ENCODE measurements at regions not wholly inside any gene's neighbourhood (a gene's known extent, or its start where the extent isn't known, plus 50 kb on each side); places are given as distances from the start of the nearest gene placed in this dataset.

DNA sequence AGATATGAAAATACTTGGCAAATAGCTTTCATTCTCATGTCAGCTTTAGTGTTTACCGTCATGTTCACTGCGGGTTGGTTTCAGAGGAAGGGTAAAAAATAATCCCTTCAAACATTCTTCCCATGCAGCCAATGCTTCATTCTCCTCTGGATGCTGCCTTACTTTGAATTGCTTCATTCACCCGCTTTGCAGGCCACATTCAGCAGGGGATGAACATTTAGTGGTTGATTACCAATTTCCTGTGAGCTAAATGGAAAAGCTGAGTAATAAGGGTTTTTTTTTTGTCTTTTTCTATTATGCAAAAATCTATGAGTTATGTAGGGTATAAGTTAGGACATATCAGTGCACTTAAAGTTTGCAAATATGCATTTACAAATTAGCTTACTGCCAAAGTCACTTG lies 96.3 kb upstream of the MEF2C start:
- TF ChIP-seq, protein P1, sequence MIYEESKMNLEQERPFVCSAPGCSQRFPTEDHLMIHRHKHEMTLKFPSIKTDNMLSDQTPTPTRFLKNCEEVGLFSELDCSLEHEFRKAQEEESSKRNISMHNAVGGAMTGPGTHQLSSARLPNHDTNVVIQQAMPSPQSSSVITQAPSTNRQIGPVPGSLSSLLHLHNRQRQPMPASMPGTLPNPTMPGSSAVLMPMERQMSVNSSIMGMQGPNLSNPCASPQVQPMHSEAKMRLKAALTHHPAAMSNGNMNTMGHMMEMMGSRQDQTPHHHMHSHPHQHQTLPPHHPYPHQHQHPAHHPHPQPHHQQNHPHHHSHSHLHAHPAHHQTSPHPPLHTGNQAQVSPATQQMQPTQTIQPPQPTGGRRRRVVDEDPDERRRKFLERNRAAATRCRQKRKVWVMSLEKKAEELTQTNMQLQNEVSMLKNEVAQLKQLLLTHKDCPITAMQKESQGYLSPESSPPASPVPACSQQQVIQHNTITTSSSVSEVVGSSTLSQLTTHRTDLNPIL (CRISPR knock-in tag; IDR thresholded peaks at IDR 0.05; ENCODE audit: low read depth): no peak
- TF ChIP-seq ISL1 (CRISPR knock-in tag; IDR thresholded peaks at IDR 0.05): no peak
- no peak for TF ChIP-seq TOX (CRISPR knock-in tag; IDR thresholded peaks at IDR 0.05; ENCODE audit: borderline replicate concordance)
- TF ChIP-seq ZC3H10 (CRISPR knock-in tag; IDR thresholded peaks at IDR 0.05): no peak
- no peak for TF ChIP-seq ZNF70 (CRISPR knock-in tag; IDR thresholded peaks at IDR 0.05)
- no peak for TF ChIP-seq RARB (CRISPR knock-in tag; IDR thresholded peaks at IDR 0.05)
- no peak for TF ChIP-seq ZNF8 (CRISPR knock-in tag; IDR thresholded peaks at IDR 0.05)
- TF ChIP-seq, protein P2, sequence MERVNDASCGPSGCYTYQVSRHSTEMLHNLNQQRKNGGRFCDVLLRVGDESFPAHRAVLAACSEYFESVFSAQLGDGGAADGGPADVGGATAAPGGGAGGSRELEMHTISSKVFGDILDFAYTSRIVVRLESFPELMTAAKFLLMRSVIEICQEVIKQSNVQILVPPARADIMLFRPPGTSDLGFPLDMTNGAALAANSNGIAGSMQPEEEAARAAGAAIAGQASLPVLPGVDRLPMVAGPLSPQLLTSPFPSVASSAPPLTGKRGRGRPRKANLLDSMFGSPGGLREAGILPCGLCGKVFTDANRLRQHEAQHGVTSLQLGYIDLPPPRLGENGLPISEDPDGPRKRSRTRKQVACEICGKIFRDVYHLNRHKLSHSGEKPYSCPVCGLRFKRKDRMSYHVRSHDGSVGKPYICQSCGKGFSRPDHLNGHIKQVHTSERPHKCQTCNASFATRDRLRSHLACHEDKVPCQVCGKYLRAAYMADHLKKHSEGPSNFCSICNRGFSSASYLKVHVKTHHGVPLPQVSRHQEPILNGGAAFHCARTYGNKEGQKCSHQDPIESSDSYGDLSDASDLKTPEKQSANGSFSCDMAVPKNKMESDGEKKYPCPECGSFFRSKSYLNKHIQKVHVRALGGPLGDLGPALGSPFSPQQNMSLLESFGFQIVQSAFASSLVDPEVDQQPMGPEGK (CRISPR knock-in tag; IDR thresholded peaks at IDR 0.05; ENCODE audit: borderline replicate concordance): no peak
